ENCODE measurements at regions not wholly inside any gene's neighbourhood (a gene's known extent, or its start where the extent isn't known, plus 50 kb on each side); places are given as distances from the start of the nearest gene placed in this dataset.

DNA sequence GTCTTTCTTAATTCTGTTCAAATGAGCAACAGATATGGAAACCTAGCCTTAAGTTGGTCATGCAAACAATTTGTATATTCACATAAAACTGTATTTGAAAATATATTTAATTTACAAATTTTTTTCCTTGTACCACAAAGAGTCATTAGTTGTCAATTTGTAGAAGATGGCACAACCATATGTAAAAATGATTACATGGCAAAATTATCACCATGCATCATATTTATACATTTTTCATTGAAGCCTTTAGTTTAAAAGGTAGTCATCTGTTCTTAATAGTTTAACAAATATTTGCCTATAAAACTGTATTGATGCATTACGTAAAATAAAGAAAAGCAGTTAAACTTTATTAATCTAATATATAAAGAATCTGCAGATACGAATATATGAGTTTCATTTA lies 1306.8 kb upstream of the ADGRB3 start:
- no peak for DNase-seq (ENCODE audit: low read depth in 2 of 3, low spot score in 2 of 3)

- DNase-seq (ENCODE audit: low read depth in 2 of 3, low spot score in 2 of 3): no peak
These were observed 1334.5 kb upstream of the ADGRB3 start for GRCh38 chr6:67300430-67301040.

DNA sequence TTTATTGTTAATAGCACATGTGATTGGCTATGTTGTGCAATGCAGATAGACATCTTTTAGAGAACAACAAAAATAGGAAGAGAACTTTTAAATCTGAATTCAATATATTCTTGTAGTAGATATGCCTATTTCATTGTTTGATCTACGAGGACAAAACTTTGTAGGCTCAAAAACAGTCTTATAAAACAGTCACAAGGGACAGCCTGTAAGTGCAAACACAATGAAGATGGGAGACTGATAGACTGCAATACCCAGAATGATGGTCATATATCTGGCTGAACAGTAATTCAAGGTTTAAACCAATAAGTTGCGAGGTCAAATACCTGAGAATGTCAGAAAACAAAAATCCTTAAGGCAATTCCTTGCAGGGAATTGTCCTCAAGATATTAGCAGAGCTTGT lies 1342.9 kb upstream of the ADGRB3 start:
- DNase-seq (ENCODE audit: low read depth in 2 of 3, low spot score in 2 of 3): no peak

GRCh38 chr6:67287566-67287965 lies 1347.5 kb upstream of the ADGRB3 start:
- DNase-seq (ENCODE audit: low read depth in 2 of 3, low spot score in 2 of 3): no peak

GRCh38 chr6:67285770-67286495 lies 1349.1 kb upstream of the ADGRB3 start:
- DNase-seq (ENCODE audit: low read depth in 2 of 3, low spot score in 2 of 3): no peak

GRCh38 chr6:67277312-67277711 lies 1357.8 kb upstream of the ADGRB3 start:
- DNase-seq (ENCODE audit: low read depth in 2 of 3, low spot score in 2 of 3): no peak

DNA sequence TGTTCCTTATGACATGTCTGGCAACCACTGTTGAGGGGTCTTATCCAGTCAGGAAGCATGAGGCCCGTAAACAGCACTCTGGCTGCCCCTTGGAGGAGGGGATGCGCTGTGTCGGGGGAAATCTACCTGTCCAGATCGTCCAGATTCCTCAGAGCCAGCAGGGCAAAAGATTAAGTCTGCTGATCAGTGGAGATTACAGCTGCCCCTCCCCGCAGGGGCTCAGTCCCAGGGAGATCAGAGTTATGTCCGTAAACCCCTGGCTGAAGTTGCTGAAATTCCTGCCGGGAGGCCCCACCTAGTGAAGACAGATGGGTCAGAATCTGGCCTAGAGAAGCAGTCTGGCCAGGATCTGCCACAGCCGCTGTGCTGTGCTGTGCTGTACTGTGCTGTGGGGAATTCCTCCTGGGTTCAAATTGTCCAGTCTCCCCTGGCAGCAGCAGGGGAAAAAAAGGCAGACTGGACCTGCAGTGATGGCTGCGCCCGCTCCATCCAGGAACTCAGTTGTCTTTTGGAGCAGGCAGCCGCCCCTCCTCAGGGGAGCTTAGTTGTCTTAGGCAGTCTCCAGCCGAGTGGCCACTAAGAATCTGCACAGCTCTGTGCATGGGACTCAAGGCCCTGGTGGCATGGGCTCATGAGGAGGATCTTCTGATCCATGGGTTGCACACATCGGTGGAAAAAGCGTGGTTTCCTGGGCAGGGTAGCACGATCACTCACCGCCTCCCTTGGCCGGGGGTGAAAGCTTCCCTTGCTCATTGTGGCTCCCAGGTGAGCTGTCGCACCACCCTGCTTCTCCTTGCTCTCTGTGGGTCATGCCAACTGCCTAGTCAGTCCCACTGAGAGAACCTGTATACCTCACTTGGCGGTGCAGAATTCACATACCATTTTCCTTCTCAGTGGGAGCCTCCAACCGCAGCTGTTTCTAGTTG lies 1368.8 kb upstream of the ADGRB3 start:
- no peak for DNase-seq (ENCODE audit: low read depth in 2 of 3, low spot score in 2 of 3)

DNA sequence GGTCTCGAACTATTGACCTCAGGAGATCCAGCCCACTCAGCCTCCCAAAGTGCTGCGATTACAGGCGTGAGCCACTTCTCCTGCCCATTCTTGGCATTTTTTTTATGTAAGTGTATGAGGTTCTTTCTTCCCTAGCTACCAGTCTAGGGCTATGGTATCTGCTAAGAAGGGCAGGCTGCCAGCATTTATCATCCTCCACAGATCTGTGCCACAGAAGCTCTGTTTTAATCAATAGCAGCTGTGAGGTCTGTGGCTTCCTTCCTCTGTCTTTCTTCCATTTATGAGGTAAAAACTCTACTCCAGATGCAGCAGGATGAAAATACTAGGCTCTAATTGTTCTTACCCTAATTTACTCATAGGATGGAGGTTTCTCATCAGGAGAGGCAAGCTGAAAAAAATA lies 1382.4 kb upstream of the ADGRB3 start:
- DNase-seq (ENCODE audit: low read depth in 2 of 3, low spot score in 2 of 3): peak in 1 of 3 donors; percentile 11

- DNase-seq (ENCODE audit: low read depth in 2 of 3, low spot score in 2 of 3): no peak
These were observed 1387.0 kb upstream of the ADGRB3 start for GRCh38 chr6:67248077-67248476.

- DNase-seq (ENCODE audit: low read depth in 2 of 3, low spot score in 2 of 3): no peak
These were observed 1391.0 kb upstream of the ADGRB3 start for GRCh38 chr6:67244037-67244436.

- no peak for DNase-seq (ENCODE audit: low read depth in 2 of 3, low spot score in 2 of 3)
These were observed 1397.8 kb upstream of the ADGRB3 start for GRCh38 chr6:67237277-67237676.

- DNase-seq (ENCODE audit: low read depth in 2 of 3, low spot score in 2 of 3): peak in 1 of 3 donors; percentile 3
These were observed 1404.0 kb upstream of the ADGRB3 start for GRCh38 chr6:67231092-67231491.

- DNase-seq (ENCODE audit: low read depth in 2 of 3, low spot score in 2 of 3): no peak
These were observed 1410.1 kb upstream of the ADGRB3 start for GRCh38 chr6:67224989-67225388.

DNA sequence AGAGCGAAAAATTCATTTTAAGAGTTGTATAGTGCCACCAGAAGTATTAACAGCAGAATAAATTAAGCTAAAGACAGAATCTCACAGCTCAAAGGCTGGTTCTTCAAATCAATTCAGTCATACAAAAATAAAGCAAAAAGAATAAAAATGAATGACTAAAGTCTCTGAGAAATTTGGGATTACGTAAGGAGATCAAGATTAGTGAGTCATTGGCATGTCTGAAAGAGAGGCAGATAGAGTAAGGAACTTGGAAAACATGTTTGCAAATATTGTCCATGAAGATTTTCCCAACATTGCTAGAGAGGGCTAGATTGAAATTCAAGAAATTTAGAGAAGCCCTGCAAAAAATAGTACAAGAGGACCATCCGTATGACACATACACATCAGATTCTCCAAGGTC lies 1413.9 kb upstream of the ADGRB3 start:
- no peak for DNase-seq (ENCODE audit: low read depth in 2 of 3, low spot score in 2 of 3)

GRCh38 chr6:67219346-67219745 lies 1415.7 kb upstream of the ADGRB3 start:
- no peak for DNase-seq (ENCODE audit: low read depth in 2 of 3, low spot score in 2 of 3)

- DNase-seq (ENCODE audit: low read depth in 2 of 3, low spot score in 2 of 3): no peak
These were observed 1422.5 kb upstream of the ADGRB3 start for GRCh38 chr6:67212584-67212983.

GRCh38 chr6:67210450-67210849 lies 1424.6 kb upstream of the ADGRB3 start:
- DNase-seq (ENCODE audit: low read depth in 2 of 3, low spot score in 2 of 3): no peak

- no peak for DNase-seq (ENCODE audit: low read depth in 2 of 3, low spot score in 2 of 3)
These were observed 1433.5 kb upstream of the ADGRB3 start for GRCh38 chr6:67201563-67201962.

DNA sequence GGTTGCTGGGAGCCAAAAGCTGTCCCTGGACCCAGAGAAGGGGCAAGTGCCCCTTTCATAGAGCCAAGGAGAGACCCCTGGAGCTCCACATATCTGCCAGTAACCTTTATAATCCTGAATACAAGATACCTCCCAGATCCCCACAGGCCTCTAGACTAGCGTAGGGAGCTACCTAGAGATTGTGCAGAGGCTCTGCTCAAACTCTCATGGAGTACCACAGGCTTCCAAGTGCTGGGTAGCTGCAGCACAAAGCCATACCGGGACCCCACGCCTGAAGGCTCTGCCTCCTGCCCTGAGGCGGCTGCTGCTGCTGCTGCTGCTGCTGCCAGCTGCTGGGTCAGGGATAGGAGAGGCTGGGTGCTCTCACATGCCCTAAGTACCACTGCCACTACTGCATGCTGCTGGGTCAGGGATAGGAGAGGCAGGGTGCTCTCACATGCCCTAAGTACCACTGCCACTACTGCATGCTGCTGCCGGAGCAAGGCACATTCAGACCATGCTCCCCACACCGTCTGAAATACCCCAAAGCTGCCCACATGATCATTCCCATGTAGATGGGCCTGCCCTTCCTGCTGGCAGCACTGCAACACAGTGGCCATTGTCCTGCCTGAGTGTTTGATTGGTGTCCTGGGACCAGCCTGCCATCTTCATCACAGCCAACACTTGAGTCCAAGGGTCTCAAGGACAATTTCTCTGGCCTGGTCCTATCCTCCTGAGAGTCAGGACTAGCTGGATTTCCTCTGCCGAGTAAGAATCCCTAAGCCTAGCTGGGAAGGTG lies 1434.3 kb upstream of the ADGRB3 start:
- DNase-seq (ENCODE audit: low read depth in 2 of 3, low spot score in 2 of 3): no peak

GRCh38 chr6:67199425-67199824 lies 1435.7 kb upstream of the ADGRB3 start:
- DNase-seq (ENCODE audit: low read depth in 2 of 3, low spot score in 2 of 3): no peak

DNA sequence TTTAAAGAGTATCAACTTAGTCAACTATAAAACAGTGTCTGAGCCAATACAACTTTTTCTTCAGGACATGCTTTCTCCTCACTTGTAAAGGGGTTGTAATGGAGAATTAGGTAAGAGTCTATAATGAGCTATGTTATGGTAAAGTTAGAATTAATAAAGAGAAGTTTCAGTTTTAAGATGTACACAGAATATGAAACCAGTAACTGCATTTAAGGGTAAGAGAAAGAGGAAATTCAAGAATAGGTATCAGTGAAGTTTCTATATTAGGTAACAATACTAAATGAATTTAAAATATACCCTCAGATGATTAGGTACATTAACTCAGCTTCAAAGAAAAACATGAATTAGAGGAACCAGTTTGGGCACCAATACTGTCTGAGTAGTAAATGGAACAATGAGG lies 1444.3 kb upstream of the ADGRB3 start:
- DNase-seq (ENCODE audit: low read depth in 2 of 3, low spot score in 2 of 3): no peak

All from hematopoietic multipotent progenitor cell (in vitro differentiated cells).